ENCODE measurements at regions not wholly inside any gene's neighbourhood (a gene's known extent, or its start where the extent isn't known, plus 50 kb on each side); places are given as distances from the start of the nearest gene placed in this dataset.

DNA sequence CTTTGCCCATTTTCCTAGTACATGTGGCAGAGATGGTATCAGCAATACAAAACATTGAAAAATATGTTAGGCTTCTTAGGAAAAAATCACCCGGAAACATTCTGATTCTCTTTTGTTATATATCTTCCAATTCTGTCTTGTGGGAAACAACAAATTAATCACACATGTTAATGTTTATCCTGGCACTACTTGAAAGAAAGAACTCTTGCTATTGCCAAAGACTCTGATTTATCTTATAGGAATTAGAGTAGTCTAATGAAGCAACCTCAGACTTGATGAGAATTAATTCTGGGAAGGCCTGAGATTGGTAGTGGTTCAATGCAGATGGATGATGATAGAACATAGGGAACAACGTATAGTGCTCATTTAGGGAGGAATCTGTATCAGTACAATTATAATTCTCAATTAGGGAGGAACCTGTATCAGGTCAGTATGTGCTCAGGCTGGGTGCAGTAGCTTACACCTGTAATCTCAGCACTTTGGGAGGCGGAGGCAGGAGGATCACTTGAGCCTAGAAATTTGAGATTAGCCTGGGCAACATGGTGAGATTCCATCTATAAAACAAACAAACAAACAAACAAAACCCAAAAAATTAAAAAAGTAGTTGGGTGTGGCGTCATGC is 50.7 kb downstream of the TAS2R16 start:
- peaks cover 4 to 40% (median 12%) of the 10 kb centered on the region in 6 donors for H3K9me3 Mint-ChIP-seq
- H3K4me1 Mint-ChIP-seq: no peaks in the 10 kb centered on the region
- no peak overlapping the region for H3K4me3 Mint-ChIP-seq
- H3K27me3 Mint-ChIP-seq (ENCODE audit: low read depth in 3 of 3): peaks cover 0 to 1% (median 0%) of the 10 kb centered on the region in 3 donors
- DNase-seq: no peak
- no peak overlapping the region for H3K27ac Mint-ChIP-seq
- H3K36me3 Mint-ChIP-seq: no peaks in the 10 kb centered on the region

GRCh38 chr7:122942765-122943164 is 52.7 kb downstream of the TAS2R16 start:
- Mint-ChIP-seq H3K27me3 (ENCODE audit: low read depth in 3 of 3) (peaks cover 0 to 1% (median 0%) of the 10 kb centered on the region in 3 donors), H3K9me3 (peaks cover 7 to 53% (median 21%) of the 10 kb centered on the region in 6 donors), H3K27ac (no peak overlapping the region), H3K4me1 (no peaks in the 10 kb centered on the region), H3K36me3 (no peaks in the 10 kb centered on the region), H3K4me3 (no peak overlapping the region)
- DNase-seq: no peak

- no peak overlapping the region for H3K4me3 Mint-ChIP-seq
- peaks cover 7 to 56% (median 22%) of the 10 kb centered on the region in 6 donors for H3K9me3 Mint-ChIP-seq
- no peaks in the 10 kb centered on the region for H3K36me3 Mint-ChIP-seq
- no peak overlapping the region for H3K27ac Mint-ChIP-seq
- peaks cover 0 to 1% (median 0%) of the 10 kb centered on the region in 3 donors for H3K27me3 Mint-ChIP-seq (ENCODE audit: low read depth in 3 of 3)
- DNase-seq: no peak
- H3K4me1 Mint-ChIP-seq: no peaks in the 10 kb centered on the region
Measured at GRCh38 chr7:122942059-122942458, 53.4 kb downstream of the TAS2R16 start.

All from immature natural killer cell (primary cell).